H9 (cell line): ENCODE measurements at regions not wholly inside any gene's neighbourhood (a gene's known extent, or its start where the extent isn't known, plus 50 kb on each side); places are given as distances from the start of the nearest gene placed in this dataset.

Experiments used
- DNase-seq: peaks from one replicate; pipeline ENCODE4 v3.0.0-alpha.2; 2017
- H2AFZ ChIP-seq: one replicate; pipeline ENCODE4 v1.6.1; 2013; ENCODE audit warnings: mild to moderate bottlenecking, low read length, control low read depth, moderate library complexity
- H2AK5ac ChIP-seq: 2 replicates; pipeline ENCODE4 v1.6.1; 2013; ENCODE audit warnings: low read length, control low read depth, mixed read lengths; ENCODE audit not compliant: insufficient read length
- H2BK120ac ChIP-seq: one replicate; pipeline ENCODE4 v1.6.1; 2013; ENCODE audit warnings: low read depth, mild to moderate bottlenecking, low read length, control low read depth, inconsistent platforms; ENCODE audit not compliant: poor library complexity, severe bottlenecking
- H2BK12ac ChIP-seq: 2 replicates; pipeline ENCODE4 v1.6.1; 2013; ENCODE audit warnings: low read length, control low read depth, mixed read lengths, low read depth; ENCODE audit not compliant: insufficient read length
- H2BK15ac ChIP-seq: 2 replicates; pipeline ENCODE4 v1.6.1; 2013; ENCODE audit warnings: low read depth, low read length, control low read depth
- H2BK20ac ChIP-seq: one replicate; pipeline ENCODE4 v1.6.1; 2013; ENCODE audit warnings: low read depth, mild to moderate bottlenecking, low read length, control low read depth, inconsistent platforms; ENCODE audit not compliant: poor library complexity, severe bottlenecking
- H2BK5ac ChIP-seq: 2 replicates; pipeline ENCODE4 v1.6.1; 2013; ENCODE audit warnings: low read length, control low read depth, mixed read lengths; ENCODE audit not compliant: insufficient read length
- H3K14ac ChIP-seq: 2 replicates; pipeline ENCODE4 v1.6.1; 2013; ENCODE audit warnings: low read length, control low read depth; ENCODE audit not compliant: insufficient read depth
- H3K18ac ChIP-seq: 2 replicates; pipeline ENCODE4 v1.6.1; 2013; ENCODE audit warnings: low read depth, mild to moderate bottlenecking, mixed read lengths, low read length, control low read depth; ENCODE audit not compliant: insufficient read length
- H3K23ac ChIP-seq: 2 replicates; pipeline ENCODE4 v1.6.1; 2013; ENCODE audit warnings: low read length, control low read depth, mixed read lengths, low read depth; ENCODE audit not compliant: insufficient read length
- H3K23me2 ChIP-seq: 2 replicates; pipeline ENCODE4 v1.6.1; 2013; ENCODE audit warnings: low read depth, mild to moderate bottlenecking, mixed read lengths, low read length, control low read depth; ENCODE audit not compliant: insufficient read length, poor library complexity, severe bottlenecking
- H3K27ac ChIP-seq: 2 replicates; pipeline ENCODE4 v1.5.1; 2013; ENCODE audit warnings: low read length, control low read depth, mixed read lengths, low read depth; ENCODE audit not compliant: insufficient read length
- H3K27me3 ChIP-seq: 2 replicates; pipeline ENCODE4 v1.6.1; 2013; ENCODE audit warnings: low read length, control low read depth, inconsistent platforms; ENCODE audit not compliant: insufficient read depth
- H3K4ac ChIP-seq: 2 replicates; pipeline ENCODE4 v1.6.1; 2013; ENCODE audit warnings: low read depth, mild to moderate bottlenecking, control low read depth, inconsistent platforms, low read length, moderate library complexity
- H3K4me1 ChIP-seq: 2 replicates; pipeline ENCODE4 v1.6.1; 2013; ENCODE audit warnings: low read length, control low read depth, inconsistent platforms; ENCODE audit not compliant: insufficient read depth
- H3K4me2 ChIP-seq: 2 replicates; pipeline ENCODE4 v1.6.1; 2013; ENCODE audit warnings: low read length, control low read depth, mixed read lengths; ENCODE audit not compliant: insufficient read length, insufficient read depth
- H3K56ac ChIP-seq: 2 replicates; pipeline ENCODE4 v1.6.1; 2013; ENCODE audit warnings: low read depth, mild to moderate bottlenecking, mixed read lengths, low read length, control low read depth; ENCODE audit not compliant: insufficient read length
- H3K79me1 ChIP-seq: 2 replicates; pipeline ENCODE4 v1.6.1; 2013; ENCODE audit warnings: low read depth, mild to moderate bottlenecking, moderate library complexity, low read length, control low read depth, inconsistent platforms; ENCODE audit not compliant: insufficient read depth, poor library complexity, severe bottlenecking
- H3K79me2 ChIP-seq: 2 replicates; pipeline ENCODE4 v1.6.1; 2013; ENCODE audit warnings: low read length, control low read depth, inconsistent platforms; ENCODE audit not compliant: insufficient read depth
- H3K9ac ChIP-seq: 2 replicates; pipeline ENCODE4 v1.6.1; 2013; ENCODE audit warnings: low read length, control low read depth, mixed read lengths; ENCODE audit not compliant: insufficient read length; ENCODE audit errors: extremely low read depth
- H3K9me3 ChIP-seq: one replicate; pipeline ENCODE4 v1.6.1; 2013; ENCODE audit warnings: low read depth, low read length, inconsistent platforms; ENCODE audit not compliant: control insufficient read depth
- H3T11ph ChIP-seq: one replicate; pipeline ENCODE4 v1.6.1; 2013; ENCODE audit warnings: mild to moderate bottlenecking, low read length, control low read depth, inconsistent platforms
- H4K20me1 ChIP-seq: one replicate; pipeline ENCODE4 v1.6.1; 2013; ENCODE audit not compliant: control insufficient read depth, insufficient read length, insufficient read depth
- H4K5ac ChIP-seq: 2 replicates; pipeline ENCODE4 v1.6.1; 2013; ENCODE audit warnings: low read depth, mild to moderate bottlenecking, mixed read lengths, low read length, control low read depth; ENCODE audit not compliant: insufficient read length
- H4K8ac ChIP-seq: replicated peaks from 2 replicates; pipeline ENCODE4 v1.6.1; 2013; ENCODE audit warnings: low read length, control low read depth, mixed read lengths, low read depth; ENCODE audit not compliant: insufficient read length
- H4K91ac ChIP-seq: 2 replicates; pipeline ENCODE4 v1.6.1; 2013; ENCODE audit warnings: low read depth, mild to moderate bottlenecking, moderate library complexity, mixed read lengths, low read length, control low read depth; ENCODE audit not compliant: insufficient read length
- H3K27ac Mint-ChIP-seq, 3 experiments: 2 replicates in 2 of 3; 3 replicates in 1 of 3; pipeline ENCODE4 v1.8.0; 2020 to 2021; ENCODE audit warnings: mixed read lengths in 3 of 3, mild to moderate bottlenecking in 1 of 3, moderate library complexity in 1 of 3
- H3K27me3 Mint-ChIP-seq: 2 replicates; pipeline ENCODE4 v1.8.0; 2021; ENCODE audit warnings: low read depth, mild to moderate bottlenecking, moderate library complexity, mixed read lengths
- H3K36me3 Mint-ChIP-seq, 3 experiments: 2 replicates in 2 of 3; 3 replicates in 1 of 3; pipeline ENCODE4 v1.8.0; 2020 to 2021; ENCODE audit warnings: low read depth in 3 of 3, mixed read lengths in 3 of 3; ENCODE audit not compliant: insufficient read depth in 1 of 3
- H3K4me1 Mint-ChIP-seq, 2 experiments: 2 replicates each; pipeline ENCODE4 v1.8.0; 2020; ENCODE audit warnings: mixed read lengths in 2 of 2
- H3K4me3 Mint-ChIP-seq, 2 experiments: 2 replicates in 1 of 2; 3 replicates in 1 of 2; pipeline ENCODE4 v1.8.0; 2020 to 2021; ENCODE audit warnings: mild to moderate bottlenecking in 2 of 2, mixed read lengths in 2 of 2, moderate library complexity in 1 of 2
- H3K9me3 Mint-ChIP-seq, 2 experiments: 2 replicates in 1 of 2; 3 replicates in 1 of 2; pipeline ENCODE4 v1.8.0; 2020; ENCODE audit warnings: mild to moderate bottlenecking in 2 of 2, mixed read lengths in 2 of 2, moderate library complexity in 1 of 2
- TF ChIP-seq, protein P1 (sequence below): fragments of 200-600 bp; sonication (generic); conservative IDR thresholded peaks from 3 replicates; pipeline ENCODE4 v1.8.0; 2021; ENCODE audit warnings: antibody characterized with exemption, mild to moderate bottlenecking

- no peak overlapping the region; a peak in 1 of 5 replicates for H3K4me3 Mint-ChIP-seq
- no peak overlapping the region for H3K18ac ChIP-seq
- no peak overlapping the region for H3K23ac ChIP-seq
- no peak overlapping the region for H3K4ac ChIP-seq
- no peak overlapping the region for H3K27ac ChIP-seq
- H3K14ac ChIP-seq: no peak overlapping the region
- no peaks in the 10 kb centered on the region for H3K79me2 ChIP-seq
- H4K20me1 ChIP-seq: no peaks in the 10 kb centered on the region
- H3K36me3 Mint-ChIP-seq: no peaks in the 10 kb centered on the region
- H4K5ac ChIP-seq: no peak overlapping the region
- DNase-seq: no peak
- H3K56ac ChIP-seq: no peak overlapping the region
- no peak overlapping the region for H2BK12ac ChIP-seq
- no peaks in the 10 kb centered on the region for H3K9me3 ChIP-seq
- H3K23me2 ChIP-seq: no peaks in the 10 kb centered on the region
- H2BK120ac ChIP-seq: no peak overlapping the region
- no peaks in the 10 kb centered on the region for H3K27me3 Mint-ChIP-seq
- H2AK5ac ChIP-seq: no peak overlapping the region
- H3K4me2 ChIP-seq: no peak overlapping the region
- H2AFZ ChIP-seq: no peak overlapping the region
- no peaks in the 10 kb centered on the region for H3K27me3 ChIP-seq
- no peaks in the 10 kb centered on the region for H3K79me1 ChIP-seq
- H3K27ac Mint-ChIP-seq: no peak overlapping the region
- no peak overlapping the region for H4K8ac ChIP-seq
- TF ChIP-seq, protein P1, sequence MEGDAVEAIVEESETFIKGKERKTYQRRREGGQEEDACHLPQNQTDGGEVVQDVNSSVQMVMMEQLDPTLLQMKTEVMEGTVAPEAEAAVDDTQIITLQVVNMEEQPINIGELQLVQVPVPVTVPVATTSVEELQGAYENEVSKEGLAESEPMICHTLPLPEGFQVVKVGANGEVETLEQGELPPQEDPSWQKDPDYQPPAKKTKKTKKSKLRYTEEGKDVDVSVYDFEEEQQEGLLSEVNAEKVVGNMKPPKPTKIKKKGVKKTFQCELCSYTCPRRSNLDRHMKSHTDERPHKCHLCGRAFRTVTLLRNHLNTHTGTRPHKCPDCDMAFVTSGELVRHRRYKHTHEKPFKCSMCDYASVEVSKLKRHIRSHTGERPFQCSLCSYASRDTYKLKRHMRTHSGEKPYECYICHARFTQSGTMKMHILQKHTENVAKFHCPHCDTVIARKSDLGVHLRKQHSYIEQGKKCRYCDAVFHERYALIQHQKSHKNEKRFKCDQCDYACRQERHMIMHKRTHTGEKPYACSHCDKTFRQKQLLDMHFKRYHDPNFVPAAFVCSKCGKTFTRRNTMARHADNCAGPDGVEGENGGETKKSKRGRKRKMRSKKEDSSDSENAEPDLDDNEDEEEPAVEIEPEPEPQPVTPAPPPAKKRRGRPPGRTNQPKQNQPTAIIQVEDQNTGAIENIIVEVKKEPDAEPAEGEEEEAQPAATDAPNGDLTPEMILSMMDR: no peak
- H4K91ac ChIP-seq: no peak overlapping the region
- H3K9me3 Mint-ChIP-seq: no peaks in the 10 kb centered on the region
- no peak overlapping the region for H2BK15ac ChIP-seq
- H3K4me1 Mint-ChIP-seq: no peaks in the 10 kb centered on the region
- no peak overlapping the region for H3T11ph ChIP-seq
- H3K4me1 ChIP-seq: no peaks in the 10 kb centered on the region
- no peak overlapping the region for H2BK5ac ChIP-seq
- no peak overlapping the region for H2BK20ac ChIP-seq
- no peak overlapping the region for H3K9ac ChIP-seq
These were observed 763.5 kb upstream of the CELF4 start for GRCh38 chr18:38329145-38329544.
